Neural progenitor cell (in vitro differentiated cells): ENCODE measurements at regions not wholly inside any gene's neighbourhood (a gene's known extent, or its start where the extent isn't known, plus 50 kb on each side); places are given as distances from the start of the nearest gene placed in this dataset.

Experiments used
- DNase-seq: peaks from one replicate; pipeline ENCODE4 v3.0.0-alpha.2; 2016; ENCODE audit warnings: low spot score
- H2AFZ ChIP-seq: fragments of 200-600 bp; sonication (generic); replicated peaks from 2 replicates; pipeline ENCODE4 v1.6.1; 2016; ENCODE audit warnings: antibody characterized with exemption
- H3F3A ChIP-seq: fragments of 200-600 bp; sonication (generic); 2 replicates; pipeline ENCODE4 v1.6.1; 2016; ENCODE audit warnings: antibody characterized with exemption, low read depth
- H3K27ac ChIP-seq: fragments of 200-600 bp; sonication (generic); 2 replicates; pipeline ENCODE4 v1.5.1; 2016; ENCODE audit warnings: mild to moderate bottlenecking
- H3K27me3 ChIP-seq: fragments of 200-600 bp; sonication (generic); 2 replicates; pipeline ENCODE4 v1.6.1; 2016; ENCODE audit warnings: mild to moderate bottlenecking, moderate library complexity
- H3K36me3 ChIP-seq: fragments of 200-600 bp; sonication (generic); 2 replicates; pipeline ENCODE4 v1.5.1; 2016
- H3K4me1 ChIP-seq: fragments of 200-600 bp; sonication (generic); 2 replicates; pipeline ENCODE4 v1.6.1; 2016; ENCODE audit warnings: mixed run types
- H3K4me2 ChIP-seq: fragments of 200-600 bp; sonication (generic); 2 replicates; pipeline ENCODE4 v1.6.1; 2016
- H3K4me3 ChIP-seq: fragments of 200-600 bp; sonication (generic); 2 replicates; pipeline ENCODE4 v1.5.1; 2016
- H3K79me2 ChIP-seq: fragments of 200-600 bp; sonication (generic); 2 replicates; pipeline ENCODE4 v1.6.1; 2016; ENCODE audit warnings: low read depth
- H3K9ac ChIP-seq: fragments of 200-600 bp; sonication (generic); 2 replicates; pipeline ENCODE4 v1.6.1; 2016
- H3K9me3 ChIP-seq: fragments of 200-600 bp; sonication (generic); 2 replicates; pipeline ENCODE4 v1.5.1; 2016; ENCODE audit warnings: low read depth
- H4K20me1 ChIP-seq: fragments of 200-600 bp; sonication (generic); 2 replicates; pipeline ENCODE4 v1.6.1; 2016; ENCODE audit warnings: low read depth
- H3K27ac Mint-ChIP-seq: 3 replicates; pipeline ENCODE4 v1.8.0; 2021; ENCODE audit warnings: mixed read lengths
- H3K27me3 Mint-ChIP-seq: 2 replicates; pipeline ENCODE4 v1.8.0; 2022; ENCODE audit warnings: low read depth, mild to moderate bottlenecking, inconsistent platforms, moderate library complexity, mixed read lengths; ENCODE audit not compliant: insufficient read depth
- H3K36me3 Mint-ChIP-seq: 3 replicates; pipeline ENCODE4 v1.8.0; 2021; ENCODE audit warnings: mixed read lengths
- H3K4me1 Mint-ChIP-seq: 3 replicates; pipeline ENCODE4 v1.8.0; 2021; ENCODE audit warnings: mixed read lengths
- H3K4me3 Mint-ChIP-seq: 3 replicates; pipeline ENCODE4 v1.8.0; 2021; ENCODE audit warnings: mild to moderate bottlenecking, moderate library complexity, mixed read lengths
- H3K9me3 Mint-ChIP-seq: 3 replicates; pipeline ENCODE4 v1.8.0; 2020; ENCODE audit warnings: mixed read lengths
- CTCF ChIP-seq: fragments of 200-600 bp; sonication (generic); IDR thresholded peaks from 2 replicates; pipeline ENCODE4 v1.5.1; 2017; ENCODE audit warnings: antibody characterized with exemption, mild to moderate bottlenecking
- EZH2 ChIP-seq: fragments of 200-600 bp; sonication (generic); IDR thresholded peaks from 2 replicates; pipeline ENCODE4 v1.6.1; 2017; ENCODE audit warnings: antibody characterized with exemption, mild to moderate bottlenecking, moderate library complexity
- EZH2phosphoT487 ChIP-seq: fragments of 200-600 bp; sonication (generic); IDR thresholded peaks from 2 replicates; pipeline ENCODE4 v1.6.1; 2017; ENCODE audit warnings: antibody characterized with exemption

GRCh38 chr10:59018977-59019376 is 157.5 kb upstream of the PHYHIPL start:
- TF ChIP-seq CTCF = no peak
- no peak for TF ChIP-seq EZH2phosphoT487
- TF ChIP-seq EZH2 = no peak
- Mint-ChIP-seq H3K9me3 (no peaks in the 10 kb centered on the region), H3K4me1 (peaks cover 6% of the 10 kb centered on the region), H3K27me3 (no peaks in the 10 kb centered on the region), H3K27ac (peak overlapping the region; percentile 83), H3K36me3 (no peaks in the 10 kb centered on the region), H3K4me3 (no peak overlapping the region)
- H3K9me3 ChIP-seq = no peaks in the 10 kb centered on the region
- DNase-seq = no peak
- H3K4me3 ChIP-seq = no peak overlapping the region
- no peaks in the 10 kb centered on the region for H3K36me3 ChIP-seq
- H3K27ac ChIP-seq = no peak overlapping the region
- H3K4me1 ChIP-seq = peaks cover 21% of the 10 kb centered on the region
- H3F3A ChIP-seq = no peaks in the 10 kb centered on the region
- H3K4me2 ChIP-seq = no peak overlapping the region
- H3K27me3 ChIP-seq = no peaks in the 10 kb centered on the region
- H3K9ac ChIP-seq = no peak overlapping the region
- H3K79me2 ChIP-seq = no peaks in the 10 kb centered on the region
- no peaks in the 10 kb centered on the region for H4K20me1 ChIP-seq
- H2AFZ ChIP-seq = peak overlapping the region; percentile 89

DNA sequence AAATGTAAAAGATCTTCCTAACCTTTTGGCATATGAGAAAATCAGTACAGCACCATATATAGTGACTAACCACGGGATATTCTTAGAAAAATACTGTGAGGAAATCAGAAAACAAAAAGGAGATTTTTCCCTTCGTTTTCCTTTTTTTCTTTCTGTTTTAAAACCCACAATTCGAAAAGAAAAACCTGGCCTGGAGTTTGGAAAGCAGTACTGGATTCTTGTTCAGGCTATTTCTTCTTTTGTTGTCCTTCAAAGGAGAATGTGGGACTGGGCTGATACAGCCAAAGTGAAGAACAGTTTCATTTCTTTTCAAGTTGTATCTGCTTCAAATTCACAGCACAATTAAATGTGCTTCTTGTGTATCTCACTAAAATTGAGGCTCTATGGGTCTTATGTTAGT is 156.8 kb upstream of the PHYHIPL start:
- H3K4me3 Mint-ChIP-seq = no peak overlapping the region
- H3K4me1 Mint-ChIP-seq = peaks cover 6% of the 10 kb centered on the region
- no peaks in the 10 kb centered on the region for H3F3A ChIP-seq

GRCh38 chr10:59020502-59020901 is 155.9 kb upstream of the PHYHIPL start:
- no peak overlapping the region for H3K9ac ChIP-seq
- Mint-ChIP-seq H3K27ac (no peak overlapping the region), H3K9me3 (no peaks in the 10 kb centered on the region), H3K4me1 (peaks cover 6% of the 10 kb centered on the region), H3K27me3 (no peaks in the 10 kb centered on the region), H3K4me3 (no peak overlapping the region), H3K36me3 (no peaks in the 10 kb centered on the region)
- H3K4me2 ChIP-seq = no peak overlapping the region
- H3K79me2 ChIP-seq = no peaks in the 10 kb centered on the region
- H3K36me3 ChIP-seq = no peaks in the 10 kb centered on the region
- H3K9me3 ChIP-seq = no peaks in the 10 kb centered on the region
- H4K20me1 ChIP-seq = no peaks in the 10 kb centered on the region
- H3K4me3 ChIP-seq = no peak overlapping the region
- H3F3A ChIP-seq = no peaks in the 10 kb centered on the region
- TF ChIP-seq CTCF (no peak), EZH2 (no peak), EZH2phosphoT487 (no peak)
- H3K27ac ChIP-seq = no peak overlapping the region
- peaks cover 20% of the 10 kb centered on the region for H3K4me1 ChIP-seq
- H3K27me3 ChIP-seq = no peaks in the 10 kb centered on the region
- no peak overlapping the region for H2AFZ ChIP-seq
- no peak for DNase-seq

More for the DNA sequence above, 156.8 kb upstream of the PHYHIPL start:
- no peaks in the 10 kb centered on the region for H3K9me3 Mint-ChIP-seq
- H3K27ac Mint-ChIP-seq = no peak overlapping the region
- H3K27me3 ChIP-seq = no peaks in the 10 kb centered on the region
- no peaks in the 10 kb centered on the region for H3K9me3 ChIP-seq
- H3K4me3 ChIP-seq = no peak overlapping the region
- peak overlapping the region; percentile 89 for H2AFZ ChIP-seq
- no peaks in the 10 kb centered on the region for H4K20me1 ChIP-seq
- no peak overlapping the region for H3K27ac ChIP-seq
- no peaks in the 10 kb centered on the region for H3K27me3 Mint-ChIP-seq
- no peaks in the 10 kb centered on the region for H3K36me3 ChIP-seq
- DNase-seq = peak; percentile 18
- H3K79me2 ChIP-seq = no peaks in the 10 kb centered on the region
- H3K4me1 ChIP-seq = peaks cover 21% of the 10 kb centered on the region
- no peaks in the 10 kb centered on the region for H3K36me3 Mint-ChIP-seq
- H3K9ac ChIP-seq = no peak overlapping the region
- TF ChIP-seq EZH2phosphoT487 = no peak
- TF ChIP-seq CTCF = no peak
- no peak for TF ChIP-seq EZH2
- no peak overlapping the region for H3K4me2 ChIP-seq
